Stomach (tissue), 8 donors: ENCODE measurements at regions not wholly inside any gene's neighbourhood (a gene's known extent, or its start where the extent isn't known, plus 50 kb on each side); places are given as distances from the start of the nearest gene placed in this dataset.

Experiments used
- DNase-seq, 2 donors: peaks; one replicate each; pipeline versions ENCODE4 v3.0.0 to v3.0.0-alpha.2; 2013 to 2019
- H3K27ac ChIP-seq, 5 donors: fragments of 200-600 bp in 4 of 5; sonication (generic) in 4 of 5; one replicate each; pipeline ENCODE4 v1.5.1; 2013 to 2019; ENCODE audit warnings: mild to moderate bottlenecking in 1 of 5, moderate library complexity in 1 of 5
- H3K27me3 ChIP-seq, 3 donors: fragments of 200-600 bp; sonication (generic); one replicate each; pipeline ENCODE4 v1.5.1; 2017 to 2019; ENCODE audit warnings: mixed run types in 1 of 3
- H3K36me3 ChIP-seq, 4 donors: fragments of 200-600 bp; sonication (generic); 1 replicate in 3 of 4; 2 replicates in 1 of 4; pipeline ENCODE4 v1.5.1; 2016 to 2019
- H3K4me1 ChIP-seq, 4 donors: fragments of 200-600 bp; sonication (generic); one replicate each; pipeline ENCODE4 v1.5.1; 2016 to 2019
- H3K4me3 ChIP-seq, 4 donors: fragments of 200-600 bp; sonication (generic) in 3 of 4; one replicate each; pipeline ENCODE4 v1.5.1; 2016 to 2019; ENCODE audit warnings: mild to moderate bottlenecking in 1 of 4
- H3K9me3 ChIP-seq, 4 donors: fragments of 200-600 bp; sonication (generic); one replicate each; pipeline ENCODE4 v1.5.1; 2016 to 2019
- CTCF ChIP-seq, 7 experiments: fragments of 450-650 bp in 4 of 7; fragments of 200-600 bp in 3 of 7; sonication (generic) in 3 of 7; IDR thresholded peaks; one replicate each; pipeline ENCODE4 v1.5.1; 2016 to 2019; ENCODE audit warnings: antibody characterized with exemption in 7 of 7, control low read depth in 2 of 7, mild to moderate bottlenecking in 1 of 7
- EP300 ChIP-seq: sonication (generic); formaldehyde crosslinking; IDR thresholded peaks from one replicate; pipeline ENCODE4 v1.6.1; 2017; ENCODE audit warnings: antibody characterized with exemption
- POLR2A ChIP-seq, 4 donors: fragments of 450-650 bp; IDR thresholded peaks; one replicate each; pipeline ENCODE4 v1.6.1; 2016; ENCODE audit warnings: antibody characterized with exemption in 4 of 4, control low read depth in 2 of 4, mild to moderate bottlenecking in 1 of 4, moderate library complexity in 1 of 4
- POLR2AphosphoS5 ChIP-seq, 3 donors: sonication (generic); formaldehyde crosslinking; IDR thresholded peaks; one replicate each; pipeline ENCODE4 v1.6.1; 2016; ENCODE audit warnings: antibody characterized with exemption in 3 of 3
- WGBS, 5 donors: extraction: QIAGEN DNeasy Blood & Tissue Kit in 3 of 5; methylation state at CpG; one replicate each; pipeline versions ENCODE4 v1.1.5 to v1.1.7; 2013 to 2018; 5-methylcytosine and 5-hydroxymethylcytosine counted together
- intact Hi-C: fragments of 100-400 bp; cut with DNase I; formaldehyde crosslinking; loops from one replicate; pipeline ENCODE4 v1.15.1; 2023; ENCODE audit warnings: low total_unique reads
- donor health status: healthy with polysubstance abuse.
- donor health status: Bipolar disorder and iron deficiency.
- donor health status: healthy.

- H3K4me1 ChIP-seq, result peaks cover 0 to under 1% (median 0%) of the 10 kb centered on the region in 4 donors
- 60 to 84% (median 77%) methylated on average over 3 of the region's 3 CpGs for WGBS, 5 donors
- peak overlapping the region in 1 of 5 donors; percentile 13 for H3K27ac ChIP-seq
- TF ChIP-seq CTCF (IDR thresholded peaks at IDR 0.05), result no peak
- no peak for TF ChIP-seq POLR2AphosphoS5 (IDR thresholded peaks at IDR 0.05)
- no peak for TF ChIP-seq EP300
- no peak for TF ChIP-seq POLR2A (IDR thresholded peaks at IDR 0.05)
- intact Hi-C loops, result no loop called here
- H3K27me3 ChIP-seq, result no peaks in the 10 kb centered on the region
- no peak for DNase-seq
- H3K4me3 ChIP-seq, result no peak overlapping the region
- H3K36me3 ChIP-seq, result no peaks in the 10 kb centered on the region
- no peaks in the 10 kb centered on the region for H3K9me3 ChIP-seq
These were observed 166.0 kb downstream of the PDGFRA start for GRCh38 chr4:54395013-54395527.

- peak in 1 of 2 donors; percentile 32 for DNase-seq
- TF ChIP-seq POLR2AphosphoS5 (IDR thresholded peaks at IDR 0.05), result no peak
- TF ChIP-seq EP300, result no peak
- no peak for TF ChIP-seq CTCF (IDR thresholded peaks at IDR 0.05)
- TF ChIP-seq POLR2A (IDR thresholded peaks at IDR 0.05), result no peak
- Histone ChIP-seq H3K9me3 (no peaks in the 10 kb centered on the region), H3K4me1 (peaks cover 0 to 7% (median 0%) of the 10 kb centered on the region in 4 donors), H3K27ac (no peak overlapping the region), H3K27me3 (no peaks in the 10 kb centered on the region), H3K4me3 (no peak overlapping the region), H3K36me3 (no peaks in the 10 kb centered on the region)
- 32 to 57% (median 40%) methylated on average over 1 of the region's 1 CpG for WGBS, 5 donors
- intact Hi-C loops, result no loop called here
These were observed 171.1 kb downstream of the PDGFRA start for GRCh38 chr4:54400188-54400587.

GRCh38 chr4:54400802-54401201 is 171.7 kb downstream of the PDGFRA start:
- WGBS, 5 donors, result 52 to 68% (median 63%) methylated on average over 3 of the region's 3 CpGs
- Histone ChIP-seq H3K36me3 (no peaks in the 10 kb centered on the region), H3K4me1 (peaks cover 0 to 7% (median 0%) of the 10 kb centered on the region in 4 donors), H3K9me3 (no peaks in the 10 kb centered on the region), H3K27me3 (no peaks in the 10 kb centered on the region), H3K4me3 (no peak overlapping the region), H3K27ac (no peak overlapping the region)
- TF ChIP-seq CTCF (IDR thresholded peaks at IDR 0.05) (no peak), POLR2A (IDR thresholded peaks at IDR 0.05) (no peak), EP300 (no peak), POLR2AphosphoS5 (IDR thresholded peaks at IDR 0.05) (no peak)
- DNase-seq, result peak in 1 of 2 donors; percentile 57
- intact Hi-C loops, result no loop called here

GRCh38 chr4:54402880-54403480 is 173.9 kb downstream of the PDGFRA start:
- no peaks in the 10 kb centered on the region for H3K9me3 ChIP-seq
- TF ChIP-seq CTCF (IDR thresholded peaks at IDR 0.05) (no peak), POLR2A (IDR thresholded peaks at IDR 0.05) (no peak), EP300 (no peak), POLR2AphosphoS5 (IDR thresholded peaks at IDR 0.05) (no peak)
- no peaks in the 10 kb centered on the region for H3K27me3 ChIP-seq
- no peak overlapping the region for H3K27ac ChIP-seq
- intact Hi-C loops, result no loop called here
- 80 to 82% (median 81%) methylated on average over 14 to 15 of the region's 15 CpGs for WGBS, 5 donors
- peaks cover 0 to 7% (median 0%) of the 10 kb centered on the region in 4 donors for H3K4me1 ChIP-seq
- DNase-seq, result no peak
- H3K4me3 ChIP-seq, result no peak overlapping the region
- no peaks in the 10 kb centered on the region for H3K36me3 ChIP-seq
